GM10266 (cell line): ENCODE measurements at regions not wholly inside any gene's neighbourhood (a gene's known extent, or its start where the extent isn't known, plus 50 kb on each side); places are given as distances from the start of the nearest gene placed in this dataset.

Experiments
- DNase-seq: peaks from one replicate; pipeline ENCODE4 v3.0.0; 2012; ENCODE audit errors: extremely low spot score
- TF ChIP-seq, protein P1 (sequence below): IDR thresholded peaks from 2 replicates; pipeline ENCODE4 v1.5.1; 2012; ENCODE audit warnings: mild to moderate bottlenecking, low read depth; ENCODE audit not compliant: control insufficient read depth, insufficient read depth; ENCODE audit errors: missing control alignments

DNA sequence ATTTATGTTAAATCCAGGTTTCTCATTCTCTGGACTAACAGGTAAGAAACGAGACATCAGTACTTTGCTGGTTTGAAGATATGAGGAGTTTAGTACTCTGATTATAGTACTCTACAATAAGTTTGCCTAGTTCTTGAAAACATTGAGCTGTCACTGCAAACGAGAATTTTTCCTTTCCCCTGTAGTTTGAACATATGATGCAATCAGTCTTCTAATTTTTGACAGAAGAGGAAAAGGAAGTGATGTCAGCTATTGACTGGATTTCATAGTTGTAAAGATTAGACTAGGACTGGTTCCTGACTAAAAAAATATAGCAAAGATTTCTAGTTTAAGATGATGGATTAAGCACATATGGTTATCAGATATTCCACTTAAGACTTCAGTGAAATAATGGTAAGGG is 461.9 kb downstream of the LRRIQ3 start:
- DNase-seq, result no peak
- TF ChIP-seq, protein P1, sequence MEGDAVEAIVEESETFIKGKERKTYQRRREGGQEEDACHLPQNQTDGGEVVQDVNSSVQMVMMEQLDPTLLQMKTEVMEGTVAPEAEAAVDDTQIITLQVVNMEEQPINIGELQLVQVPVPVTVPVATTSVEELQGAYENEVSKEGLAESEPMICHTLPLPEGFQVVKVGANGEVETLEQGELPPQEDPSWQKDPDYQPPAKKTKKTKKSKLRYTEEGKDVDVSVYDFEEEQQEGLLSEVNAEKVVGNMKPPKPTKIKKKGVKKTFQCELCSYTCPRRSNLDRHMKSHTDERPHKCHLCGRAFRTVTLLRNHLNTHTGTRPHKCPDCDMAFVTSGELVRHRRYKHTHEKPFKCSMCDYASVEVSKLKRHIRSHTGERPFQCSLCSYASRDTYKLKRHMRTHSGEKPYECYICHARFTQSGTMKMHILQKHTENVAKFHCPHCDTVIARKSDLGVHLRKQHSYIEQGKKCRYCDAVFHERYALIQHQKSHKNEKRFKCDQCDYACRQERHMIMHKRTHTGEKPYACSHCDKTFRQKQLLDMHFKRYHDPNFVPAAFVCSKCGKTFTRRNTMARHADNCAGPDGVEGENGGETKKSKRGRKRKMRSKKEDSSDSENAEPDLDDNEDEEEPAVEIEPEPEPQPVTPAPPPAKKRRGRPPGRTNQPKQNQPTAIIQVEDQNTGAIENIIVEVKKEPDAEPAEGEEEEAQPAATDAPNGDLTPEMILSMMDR, result no peak

DNA sequence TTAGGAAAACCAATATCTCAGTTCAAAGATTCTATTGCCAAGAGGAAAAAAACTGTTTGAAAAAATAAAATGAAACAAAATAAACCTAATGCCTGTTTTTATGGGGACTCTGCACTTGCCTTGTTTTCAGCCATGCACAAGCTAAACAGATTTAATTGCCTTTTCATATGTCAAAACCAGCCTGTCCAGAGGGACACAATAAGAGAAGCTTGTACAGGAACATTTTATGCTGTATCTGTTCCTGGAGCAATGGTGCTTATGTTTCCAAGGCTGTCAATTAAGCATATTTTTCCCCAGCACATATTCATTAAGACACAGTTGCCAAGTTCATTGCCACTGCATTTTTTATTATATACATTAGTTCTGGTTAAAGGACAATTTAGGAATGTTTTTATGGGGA is 470.9 kb downstream of the LRRIQ3 start:
- no peak for DNase-seq
- TF ChIP-seq, protein P1, result no peak

DNA sequence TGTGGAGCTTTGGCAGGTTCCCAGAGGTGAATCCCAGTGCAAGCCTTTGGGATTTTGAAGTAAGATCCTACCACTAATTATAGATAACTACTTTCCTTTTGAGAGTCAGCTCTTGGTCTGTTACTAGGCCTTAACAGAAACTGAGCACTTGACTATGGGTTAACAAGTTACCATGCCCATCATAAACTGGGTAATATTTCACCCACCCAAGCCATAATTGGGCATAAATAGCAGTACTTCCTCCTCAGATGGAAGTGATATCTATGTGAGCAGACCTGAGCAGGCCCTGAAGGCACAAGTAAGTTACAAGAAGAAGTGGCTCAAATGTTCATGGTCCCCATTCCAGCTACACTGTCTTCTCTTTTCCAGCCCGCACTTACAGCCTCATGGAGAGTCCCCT is 475.9 kb downstream of the LRRIQ3 start:
- no peak for DNase-seq
- TF ChIP-seq, protein P1, result no peak

DNA sequence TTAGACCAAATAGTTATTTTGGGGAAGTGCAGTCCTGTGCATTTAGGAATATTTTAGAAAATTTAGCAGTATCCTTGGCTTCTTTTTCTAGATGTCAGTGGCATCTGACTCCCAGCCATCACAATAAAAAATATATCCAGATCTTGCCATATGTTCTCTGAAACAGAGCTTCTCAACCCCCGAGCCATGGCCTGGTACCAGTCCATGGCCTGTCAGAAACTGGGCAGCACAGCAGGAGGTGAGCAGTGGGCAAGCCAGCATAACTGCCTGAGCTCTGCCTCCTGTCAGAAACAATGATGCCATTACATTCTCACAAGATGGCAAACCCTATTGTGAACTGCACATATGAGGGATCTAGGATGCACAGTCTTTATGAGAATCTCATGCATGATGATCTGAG is 480.0 kb downstream of the LRRIQ3 start:
- TF ChIP-seq, protein P1, result no peak
- no peak for DNase-seq

DNA sequence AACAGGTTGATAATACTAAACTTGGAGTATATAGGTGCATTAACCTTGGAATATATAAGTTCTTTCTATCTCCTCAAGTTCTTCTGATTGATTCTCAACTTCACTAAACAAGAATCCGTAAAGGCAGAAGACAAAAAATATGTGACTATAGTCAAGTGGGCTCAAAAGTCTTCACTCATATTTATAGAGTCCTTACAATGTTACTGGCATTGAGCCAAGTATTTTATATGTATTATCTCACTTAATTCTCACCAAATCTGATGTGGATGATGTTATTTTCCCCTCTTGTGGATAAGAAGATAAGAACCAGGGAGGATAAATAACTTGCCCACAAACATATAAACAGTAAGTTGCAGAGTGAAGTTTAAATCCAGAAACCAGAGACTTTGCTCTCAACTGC is 486.9 kb downstream of the LRRIQ3 start:
- DNase-seq, result no peak
- TF ChIP-seq, protein P1, result no peak

DNA sequence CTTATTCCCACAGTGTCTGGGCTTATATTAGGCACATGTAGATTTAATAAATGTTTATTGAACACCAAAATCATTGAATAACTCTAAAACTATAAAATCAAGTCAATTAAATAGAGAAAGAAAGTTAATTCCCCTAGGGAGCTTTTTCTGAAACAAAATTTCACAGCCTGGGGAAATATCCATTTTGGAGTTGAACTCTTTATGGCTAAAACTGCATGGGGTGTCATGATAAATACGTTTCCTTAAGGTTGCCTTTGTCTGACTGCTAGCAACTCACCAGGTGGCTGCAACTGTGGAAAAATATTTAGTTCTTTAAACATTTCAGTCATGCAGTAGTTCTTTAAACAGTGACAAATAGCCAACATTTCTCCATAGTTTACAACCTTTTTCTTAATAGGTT is 496.1 kb downstream of the LRRIQ3 start:
- no peak for DNase-seq
- TF ChIP-seq, protein P1, result no peak

DNA sequence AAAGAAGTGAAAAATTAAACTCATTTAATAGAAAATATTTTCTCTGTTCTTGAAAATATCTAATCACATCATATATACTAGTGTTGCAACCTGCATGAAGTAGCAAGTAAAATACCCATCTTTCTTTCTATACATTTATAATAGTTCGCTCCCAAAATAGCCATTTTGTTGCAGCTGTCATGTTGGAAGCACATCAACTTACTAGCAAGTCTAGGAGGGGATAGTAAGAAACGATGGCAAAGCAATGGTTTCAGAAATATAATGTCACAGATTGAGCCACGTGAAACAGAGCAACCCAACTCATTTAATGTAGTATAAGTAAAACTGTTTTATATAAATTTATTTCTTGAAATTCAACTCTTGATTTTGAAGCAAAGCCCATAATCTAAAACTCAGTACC is 521.8 kb downstream of the LRRIQ3 start:
- TF ChIP-seq, protein P1, result no peak
- no peak for DNase-seq
